ENCODE measurements at regions not wholly inside any gene's neighbourhood (a gene's known extent, or its start where the extent isn't known, plus 50 kb on each side); places are given as distances from the start of the nearest gene placed in this dataset.

- H3K9me2 ChIP-seq (ENCODE audit: insufficient read depth) = no peaks in the 10 kb centered on the region
- no TSS peak for BruUV-seq (replicated peaks)
- peaks cover 8% of the 10 kb centered on the region for H3K27me3 ChIP-seq (ENCODE audit: insufficient read depth, low read length)
- intact Hi-C loops (cut with micrococcal nuclease) = no loop called here
- no peaks in the 10 kb centered on the region for H3K9me3 ChIP-seq (ENCODE audit: control insufficient read depth in 1 of 2, insufficient read depth in 1 of 2, low read depth in 1 of 2, low read length in 2 of 2)
- H4K20me1 ChIP-seq (ENCODE audit: insufficient read depth) = no peaks in the 10 kb centered on the region
- no peaks in the 10 kb centered on the region for H3K79me2 ChIP-seq (ENCODE audit: insufficient read depth, low read length)
- TF ChIP-seq CEBPB (IDR thresholded peaks at IDR 0.05; ENCODE audit: low read depth) (no peak), ZNF274 (IDR thresholded peaks at IDR 0.05; ENCODE audit: low read depth, low read length) (no peak), CTCF (IDR thresholded peaks at IDR 0.05 in 2 of 3, conservative IDR thresholded peaks at IDR 0.05 in 1 of 3; ENCODE audit: borderline replicate concordance in 1 of 3, insufficient read depth in 1 of 3, low read depth in 2 of 3, low read length in 2 of 3) (no peak), CBX3 (IDR thresholded peaks at IDR 0.05; ENCODE audit: low read depth) (no peak), SIN3A (IDR thresholded peaks at IDR 0.05; ENCODE audit: low read depth) (no peak), TCF7L2 (IDR thresholded peaks at IDR 0.05; ENCODE audit: borderline replicate concordance, extremely low read depth, insufficient read depth, insufficient read length) (no peak), EZH2 (IDR thresholded peaks at IDR 0.05) (no peak), RAD21 (IDR thresholded peaks at IDR 0.05; ENCODE audit: low read depth) (no peak), EZH2phosphoT487 (IDR thresholded peaks at IDR 0.05; ENCODE audit: borderline replicate concordance) (no peak), MAX (IDR thresholded peaks at IDR 0.05) (no peak), ATF3 (IDR thresholded peaks at IDR 0.05) (no peak), JUND (IDR thresholded peaks at IDR 0.05) (no peak), POLR2AphosphoS5 (IDR thresholded peaks at IDR 0.05; ENCODE audit: low read depth, low read length) (no peak), ZBTB33 (IDR thresholded peaks at IDR 0.05; ENCODE audit: extremely low read depth, insufficient replicate concordance, low read length) (no peak)
- TF ChIP-seq, protein P1, sequence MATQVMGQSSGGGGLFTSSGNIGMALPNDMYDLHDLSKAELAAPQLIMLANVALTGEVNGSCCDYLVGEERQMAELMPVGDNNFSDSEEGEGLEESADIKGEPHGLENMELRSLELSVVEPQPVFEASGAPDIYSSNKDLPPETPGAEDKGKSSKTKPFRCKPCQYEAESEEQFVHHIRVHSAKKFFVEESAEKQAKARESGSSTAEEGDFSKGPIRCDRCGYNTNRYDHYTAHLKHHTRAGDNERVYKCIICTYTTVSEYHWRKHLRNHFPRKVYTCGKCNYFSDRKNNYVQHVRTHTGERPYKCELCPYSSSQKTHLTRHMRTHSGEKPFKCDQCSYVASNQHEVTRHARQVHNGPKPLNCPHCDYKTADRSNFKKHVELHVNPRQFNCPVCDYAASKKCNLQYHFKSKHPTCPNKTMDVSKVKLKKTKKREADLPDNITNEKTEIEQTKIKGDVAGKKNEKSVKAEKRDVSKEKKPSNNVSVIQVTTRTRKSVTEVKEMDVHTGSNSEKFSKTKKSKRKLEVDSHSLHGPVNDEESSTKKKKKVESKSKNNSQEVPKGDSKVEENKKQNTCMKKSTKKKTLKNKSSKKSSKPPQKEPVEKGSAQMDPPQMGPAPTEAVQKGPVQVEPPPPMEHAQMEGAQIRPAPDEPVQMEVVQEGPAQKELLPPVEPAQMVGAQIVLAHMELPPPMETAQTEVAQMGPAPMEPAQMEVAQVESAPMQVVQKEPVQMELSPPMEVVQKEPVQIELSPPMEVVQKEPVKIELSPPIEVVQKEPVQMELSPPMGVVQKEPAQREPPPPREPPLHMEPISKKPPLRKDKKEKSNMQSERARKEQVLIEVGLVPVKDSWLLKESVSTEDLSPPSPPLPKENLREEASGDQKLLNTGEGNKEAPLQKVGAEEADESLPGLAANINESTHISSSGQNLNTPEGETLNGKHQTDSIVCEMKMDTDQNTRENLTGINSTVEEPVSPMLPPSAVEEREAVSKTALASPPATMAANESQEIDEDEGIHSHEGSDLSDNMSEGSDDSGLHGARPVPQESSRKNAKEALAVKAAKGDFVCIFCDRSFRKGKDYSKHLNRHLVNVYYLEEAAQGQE (IDR thresholded peaks at IDR 0.05; ENCODE audit: low read depth) = no peak
- no peak overlapping the region for H3K4me2 ChIP-seq (ENCODE audit: low read length)
- no peak overlapping the region for H3K27ac ChIP-seq (ENCODE audit: low read depth, low read length)
- ChIA-PET RAD21 (ENCODE audit: low non-redundant PET in 1 of 2, low total read pairs in 2 of 2, uncharacterized antibody in 2 of 2, unreplicated experiment in 2 of 2) (no interaction called here), CTCF (no interaction called here), POLR2A (no interaction called here)
- H3K9ac ChIP-seq (ENCODE audit: low read length) = no peak overlapping the region
- no peak overlapping the region for H3K4me3 ChIP-seq (replicated peaks in 1 of 2; ENCODE audit: low read depth in 1 of 2, low read length in 2 of 2)
- DNase-seq (ENCODE audit: low read depth, low spot score) = no peak
- ATAC-seq = no peak
- no peaks in the 10 kb centered on the region for H3K36me3 ChIP-seq (ENCODE audit: control insufficient read depth in 1 of 2, insufficient read depth in 2 of 2, low read length in 2 of 2)
- H3K4me1 ChIP-seq (ENCODE audit: control insufficient read depth in 1 of 2, insufficient read depth in 2 of 2, low read length in 2 of 2) = no peaks in the 10 kb centered on the region
- no peak overlapping the region for H2AFZ ChIP-seq (ENCODE audit: low read depth, low read length, poor library complexity, severe bottlenecking)
These were observed 78.9 kb upstream of the EGR2 start for GRCh38 chr10:62895063-62895462.

Measured in HCT116 (cell line).